Retina (tissue), 1 donor: ENCODE measurements at regions not wholly inside any gene's neighbourhood (a gene's known extent, or its start where the extent isn't known, plus 50 kb on each side); places are given as distances from the start of the nearest gene placed in this dataset.
"Not testable (repeated sequence)": the region's sequence is repeated elsewhere in the genome, so short reads cannot be mapped to it uniquely, and the experiment has no call there.

Experiments used
- DNase-seq: peaks from one replicate; pipeline ENCODE4 v3.0.0-alpha.2; 2016

- no peak for DNase-seq
Observed at GRCh38 chr6:166718516-166718915, 91.5 kb upstream of the RPS6KA2 start.

GRCh38 chr6:166716910-166717617 is 90.0 kb upstream of the RPS6KA2 start:
- no peak for DNase-seq

GRCh38 chr6:166715992-166716391 is 88.9 kb upstream of the RPS6KA2 start:
- no peak for DNase-seq

- DNase-seq = no peak
Observed at GRCh38 chr6:166715065-166715464, 88.0 kb upstream of the RPS6KA2 start.

- DNase-seq = no peak
Observed at GRCh38 chr6:166714581-166714980, 87.5 kb upstream of the RPS6KA2 start.

- DNase-seq = no peak
Observed at GRCh38 chr6:166714187-166714510, 87.1 kb upstream of the RPS6KA2 start.

- DNase-seq = peak; percentile 34
Observed at GRCh38 chr6:166713434-166714186, 86.6 kb upstream of the RPS6KA2 start.

GRCh38 chr6:166712286-166713228 is 85.5 kb upstream of the RPS6KA2 start:
- peak; percentile 28 for DNase-seq

GRCh38 chr6:166710084-166710483 is 83.0 kb upstream of the RPS6KA2 start:
- no peak for DNase-seq

GRCh38 chr6:166708460-166708859 is 81.4 kb upstream of the RPS6KA2 start:
- DNase-seq = no peak

GRCh38 chr6:166707045-166707444 is 80.0 kb upstream of the RPS6KA2 start:
- DNase-seq = peak; percentile 49

GRCh38 chr6:166705069-166705468 is 78.0 kb upstream of the RPS6KA2 start:
- no peak for DNase-seq

- DNase-seq = no peak
Observed at GRCh38 chr6:166704171-166704570, 77.1 kb upstream of the RPS6KA2 start.

GRCh38 chr6:166703149-166703710 is 76.2 kb upstream of the RPS6KA2 start:
- DNase-seq = no peak

GRCh38 chr6:166701424-166701823 is 74.4 kb upstream of the RPS6KA2 start:
- not testable (repeated sequence) for DNase-seq

- not testable (repeated sequence) for DNase-seq
Observed at GRCh38 chr6:166700871-166701270, 73.8 kb upstream of the RPS6KA2 start.

GRCh38 chr6:166697113-166697512 is 70.1 kb upstream of the RPS6KA2 start:
- no peak for DNase-seq

GRCh38 chr6:166693880-166694279 is 66.8 kb upstream of the RPS6KA2 start:
- DNase-seq = no peak

- no peak for DNase-seq
Observed at GRCh38 chr6:166692723-166693302, 65.8 kb upstream of the RPS6KA2 start.

GRCh38 chr6:166691746-166692145 is 64.7 kb upstream of the RPS6KA2 start:
- peak; percentile 23 for DNase-seq

GRCh38 chr6:166691199-166691598 is 64.1 kb upstream of the RPS6KA2 start:
- DNase-seq = no peak

GRCh38 chr6:166689687-166690086 is 62.6 kb upstream of the RPS6KA2 start:
- no peak for DNase-seq

- DNase-seq = no peak
Observed at GRCh38 chr6:166688901-166689300, 61.9 kb upstream of the RPS6KA2 start.
